GM12878 (cell line): ENCODE measurements at regions not wholly inside any gene's neighbourhood (a gene's known extent, or its start where the extent isn't known, plus 50 kb on each side); places are given as distances from the start of the nearest gene placed in this dataset.

Source experiments
- CREM ChIP-seq: IDR thresholded peaks from 2 replicates; pipeline ENCODE4 v1.6.1; 2014; ENCODE audit warnings: antibody characterized with exemption, low read depth
- JUND ChIP-seq: IDR thresholded peaks from 2 replicates; pipeline ENCODE4 v1.6.1; 2012; ENCODE audit warnings: low read depth, mild to moderate bottlenecking, low read length, improper control_type of control experiment, moderate library complexity
- MTA3 ChIP-seq: IDR thresholded peaks from 2 replicates; pipeline ENCODE4 v1.6.1; 2012; ENCODE audit warnings: low read length, inconsistent platforms, borderline replicate concordance
- USF2 ChIP-seq: IDR thresholded peaks from 2 replicates; pipeline ENCODE4 v1.6.1; 2011; ENCODE audit warnings: low read depth, low read length, improper control_type of control experiment, borderline replicate concordance
- TF ChIP-seq, protein P1 (sequence below): fragments of 450-650 bp; IDR thresholded peaks from 2 replicates; pipeline ENCODE4 v1.6.1; 2018; ENCODE audit warnings: mild to moderate bottlenecking, low read depth, moderate library complexity; ENCODE audit not compliant: partially characterized antibody
- TF ChIP-seq, protein P2 (sequence below): fragments of 450-650 bp; IDR thresholded peaks from 2 replicates; pipeline ENCODE4 v1.6.1; 2017; ENCODE audit warnings: mild to moderate bottlenecking, low read depth, inconsistent platforms; ENCODE audit not compliant: poor library complexity, severe bottlenecking
- TF ChIP-seq, protein P3 (sequence below): fragments of 450-650 bp; IDR thresholded peaks from 2 replicates; pipeline ENCODE4 v1.6.1; 2014; ENCODE audit warnings: mild to moderate bottlenecking

DNA sequence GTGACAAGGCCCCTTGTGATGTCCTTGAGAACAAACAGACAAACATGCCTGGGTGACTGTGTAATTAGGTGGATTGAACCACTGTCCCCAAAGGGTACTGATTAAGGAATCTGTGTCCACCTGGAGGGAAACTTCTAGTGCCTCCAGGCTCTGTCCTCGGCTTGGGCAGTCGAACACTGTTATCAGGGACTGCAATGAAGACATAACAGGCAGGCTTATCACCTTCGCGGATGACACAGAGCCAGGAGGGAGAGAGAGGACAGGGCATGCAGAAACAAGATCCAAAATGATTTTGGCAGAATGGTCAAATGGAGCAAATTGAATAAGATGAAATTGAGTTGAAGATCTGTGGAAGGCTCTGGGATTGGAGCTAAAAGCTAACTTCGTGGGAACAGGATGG, 60.9 kb upstream of the ZFAND3 start (continued):
- TF ChIP-seq, protein P1, sequence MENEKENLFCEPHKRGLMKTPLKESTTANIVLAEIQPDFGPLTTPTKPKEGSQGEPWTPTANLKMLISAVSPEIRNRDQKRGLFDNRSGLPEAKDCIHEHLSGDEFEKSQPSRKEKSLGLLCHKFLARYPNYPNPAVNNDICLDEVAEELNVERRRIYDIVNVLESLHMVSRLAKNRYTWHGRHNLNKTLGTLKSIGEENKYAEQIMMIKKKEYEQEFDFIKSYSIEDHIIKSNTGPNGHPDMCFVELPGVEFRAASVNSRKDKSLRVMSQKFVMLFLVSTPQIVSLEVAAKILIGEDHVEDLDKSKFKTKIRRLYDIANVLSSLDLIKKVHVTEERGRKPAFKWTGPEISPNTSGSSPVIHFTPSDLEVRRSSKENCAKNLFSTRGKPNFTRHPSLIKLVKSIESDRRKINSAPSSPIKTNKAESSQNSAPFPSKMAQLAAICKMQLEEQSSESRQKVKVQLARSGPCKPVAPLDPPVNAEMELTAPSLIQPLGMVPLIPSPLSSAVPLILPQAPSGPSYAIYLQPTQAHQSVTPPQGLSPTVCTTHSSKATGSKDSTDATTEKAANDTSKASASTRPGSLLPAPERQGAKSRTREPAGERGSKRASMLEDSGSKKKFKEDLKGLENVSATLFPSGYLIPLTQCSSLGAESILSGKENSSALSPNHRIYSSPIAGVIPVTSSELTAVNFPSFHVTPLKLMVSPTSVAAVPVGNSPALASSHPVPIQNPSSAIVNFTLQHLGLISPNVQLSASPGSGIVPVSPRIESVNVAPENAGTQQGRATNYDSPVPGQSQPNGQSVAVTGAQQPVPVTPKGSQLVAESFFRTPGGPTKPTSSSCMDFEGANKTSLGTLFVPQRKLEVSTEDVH: no peak
- TF ChIP-seq, protein P2, sequence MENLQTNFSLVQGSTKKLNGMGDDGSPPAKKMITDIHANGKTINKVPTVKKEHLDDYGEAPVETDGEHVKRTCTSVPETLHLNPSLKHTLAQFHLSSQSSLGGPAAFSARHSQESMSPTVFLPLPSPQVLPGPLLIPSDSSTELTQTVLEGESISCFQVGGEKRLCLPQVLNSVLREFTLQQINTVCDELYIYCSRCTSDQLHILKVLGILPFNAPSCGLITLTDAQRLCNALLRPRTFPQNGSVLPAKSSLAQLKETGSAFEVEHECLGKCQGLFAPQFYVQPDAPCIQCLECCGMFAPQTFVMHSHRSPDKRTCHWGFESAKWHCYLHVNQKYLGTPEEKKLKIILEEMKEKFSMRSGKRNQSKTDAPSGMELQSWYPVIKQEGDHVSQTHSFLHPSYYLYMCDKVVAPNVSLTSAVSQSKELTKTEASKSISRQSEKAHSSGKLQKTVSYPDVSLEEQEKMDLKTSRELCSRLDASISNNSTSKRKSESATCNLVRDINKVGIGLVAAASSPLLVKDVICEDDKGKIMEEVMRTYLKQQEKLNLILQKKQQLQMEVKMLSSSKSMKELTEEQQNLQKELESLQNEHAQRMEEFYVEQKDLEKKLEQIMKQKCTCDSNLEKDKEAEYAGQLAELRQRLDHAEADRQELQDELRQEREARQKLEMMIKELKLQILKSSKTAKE: no peak
- TF ChIP-seq, protein P3, sequence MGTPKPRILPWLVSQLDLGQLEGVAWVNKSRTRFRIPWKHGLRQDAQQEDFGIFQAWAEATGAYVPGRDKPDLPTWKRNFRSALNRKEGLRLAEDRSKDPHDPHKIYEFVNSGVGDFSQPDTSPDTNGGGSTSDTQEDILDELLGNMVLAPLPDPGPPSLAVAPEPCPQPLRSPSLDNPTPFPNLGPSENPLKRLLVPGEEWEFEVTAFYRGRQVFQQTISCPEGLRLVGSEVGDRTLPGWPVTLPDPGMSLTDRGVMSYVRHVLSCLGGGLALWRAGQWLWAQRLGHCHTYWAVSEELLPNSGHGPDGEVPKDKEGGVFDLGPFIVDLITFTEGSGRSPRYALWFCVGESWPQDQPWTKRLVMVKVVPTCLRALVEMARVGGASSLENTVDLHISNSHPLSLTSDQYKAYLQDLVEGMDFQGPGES: no peak
- TF ChIP-seq CREM (no peak), USF2 (no peak), JUND (no peak), MTA3 (no peak)
